Endothelial cell of umbilical vein (primary cell): ENCODE measurements at regions not wholly inside any gene's neighbourhood (a gene's known extent, or its start where the extent isn't known, plus 50 kb on each side); places are given as distances from the start of the nearest gene placed in this dataset.
A peak's percentile ranks its signal among the peaks of the same experiment; 100 is the strongest.

Experiments
- BruUV-seq: library from RNA; stranded (reverse); fragments of 400-500 nt; replicated peaks from 2 replicates; lab custom pipeline; 2021; lab: Mats Ljungman, UMichigan
- CTCF ChIA-PET: fragments of 300-600, 350-600 bp; sonication (Branson Sonifier 250); formaldehyde crosslinking; loops from one replicate; lab custom pipeline; 2021; ENCODE audit warnings: antibody characterized with exemption, inconsistent platforms; lab: Charles Lee
- POLR2A ChIA-PET: fragments of 300-600, 350-600 bp; sonication (Branson Sonifier 250); formaldehyde crosslinking; loops from one replicate; lab custom pipeline; 2021; ENCODE audit warnings: antibody characterized with exemption, inconsistent platforms; lab: Charles Lee
- DNase-seq: peaks from one replicate; pipeline ENCODE4 v3.0.0-alpha.2; 2011; ENCODE audit warnings: low read depth, low spot score
- FAIRE-seq: peaks from 2 replicates; lab custom pipeline; 2011; peaks lifted over from hg19 to GRCh38; lab: Jason Lieb, UNC
- H2AFZ ChIP-seq: 2 replicates; pipeline ENCODE4 v1.6.0; 2012; ENCODE audit warnings: low read depth, low read length, control low read depth, inconsistent platforms
- H3K27ac ChIP-seq: 2 replicates; pipeline ENCODE4 v1.5.1; 2011; ENCODE audit warnings: low read depth, mild to moderate bottlenecking, control low read depth, low read length, moderate library complexity; ENCODE audit not compliant: insufficient read depth
- H3K27me3 ChIP-seq, 2 experiments: 2 replicates each; pipeline versions ENCODE4 v1.6.0 to v1.6.1; 2011; ENCODE audit warnings: low read length in 2 of 2, mixed read lengths in 1 of 2; ENCODE audit not compliant: control insufficient read depth in 2 of 2, insufficient read depth in 2 of 2
- H3K36me3 ChIP-seq, 2 experiments: 2 replicates in 1 of 2; 3 replicates in 1 of 2; pipeline ENCODE4 v1.5.1; 2011; ENCODE audit warnings: low read length in 2 of 2, mild to moderate bottlenecking in 1 of 2, moderate library complexity in 1 of 2; ENCODE audit not compliant: control insufficient read depth in 2 of 2, insufficient read depth in 2 of 2; ENCODE audit errors: extremely low read depth in 1 of 2
- H3K4me1 ChIP-seq: 3 replicates; pipeline ENCODE4 v1.5.1; 2011; ENCODE audit warnings: mild to moderate bottlenecking, low read length; ENCODE audit not compliant: control insufficient read depth, insufficient read depth; ENCODE audit errors: extremely low read depth
- H3K4me2 ChIP-seq: 2 replicates; pipeline ENCODE4 v1.6.1; 2011; ENCODE audit warnings: low read length, control low read depth, mixed read lengths; ENCODE audit not compliant: insufficient read depth
- H3K4me3 ChIP-seq, 3 experiments: fragments of 200-600 bp in 1 of 3; sonication (generic), shearing (Covaris generic) in 1 of 3; replicated peaks in 1 of 3; 2 replicates each; pipeline ENCODE4 v1.5.1; 2011 to 2016; ENCODE audit warnings: control low read depth in 3 of 3, low read length in 3 of 3, mild to moderate bottlenecking in 2 of 3, inconsistent platforms in 1 of 3, low read depth in 1 of 3, moderate library complexity in 1 of 3; ENCODE audit not compliant: insufficient read depth in 1 of 3
- H3K79me2 ChIP-seq: 2 replicates; pipeline ENCODE4 v1.6.0; 2012; ENCODE audit warnings: low read length, inconsistent platforms; ENCODE audit not compliant: control insufficient read depth, insufficient read depth
- H3K9ac ChIP-seq: replicated peaks from 2 replicates; pipeline ENCODE3; 2011; ENCODE audit warnings: low read length, control low read depth; ENCODE audit not compliant: insufficient read depth; ENCODE audit errors: extremely low read depth
- H3K9me1 ChIP-seq: replicated peaks from 3 replicates; pipeline ENCODE4 v1.6.0; 2011; ENCODE audit warnings: mild to moderate bottlenecking, low read length; ENCODE audit not compliant: control insufficient read depth, insufficient read depth; ENCODE audit errors: extremely low read depth
- H3K9me3 ChIP-seq: replicated peaks from 2 replicates; pipeline ENCODE4 v1.5.1; 2012; ENCODE audit warnings: low read length, inconsistent platforms; ENCODE audit not compliant: control insufficient read depth, insufficient read depth
- H4K20me1 ChIP-seq: replicated peaks from 2 replicates; pipeline ENCODE3; 2011; ENCODE audit warnings: mild to moderate bottlenecking, low read length; ENCODE audit not compliant: control insufficient read depth, insufficient read depth; ENCODE audit errors: extremely low read depth
- EZH2 ChIP-seq: IDR thresholded peaks from 2 replicates; pipeline ENCODE4 v1.6.1; 2012; ENCODE audit warnings: borderline replicate concordance, low read depth, mild to moderate bottlenecking, moderate library complexity, low read length, inconsistent platforms; ENCODE audit not compliant: severe bottlenecking
- FOS ChIP-seq: IDR thresholded peaks from 2 replicates; pipeline ENCODE4 v1.6.1; 2011; ENCODE audit warnings: mild to moderate bottlenecking, low read length, moderate library complexity, borderline replicate concordance; ENCODE audit not compliant: insufficient read depth
- GATA2 ChIP-seq: IDR thresholded peaks from 2 replicates; pipeline ENCODE4 v1.7.0; 2011; ENCODE audit warnings: low read depth, mild to moderate bottlenecking, moderate library complexity, mixed read lengths, low read length; ENCODE audit not compliant: insufficient read length, insufficient read depth
- JUN ChIP-seq: IDR thresholded peaks from 2 replicates; pipeline ENCODE4 v1.6.1; 2011; ENCODE audit warnings: borderline replicate concordance, low read depth; ENCODE audit not compliant: insufficient read length, insufficient read depth
- MAX ChIP-seq: IDR thresholded peaks from 2 replicates; pipeline ENCODE4 v1.6.1; 2011; ENCODE audit not compliant: insufficient read depth, insufficient read length
- MYC ChIP-seq: IDR thresholded peaks from one replicate; pipeline ENCODE4 v1.6.1; 2011; ENCODE audit warnings: mild to moderate bottlenecking, low read depth, low read length
- POLR2A ChIP-seq: IDR thresholded peaks from 2 replicates; pipeline ENCODE4 v1.6.1; 2012; ENCODE audit warnings: low read depth, mild to moderate bottlenecking, control low read depth, low read length
- POLR2AphosphoS5 ChIP-seq: IDR thresholded peaks from 2 replicates; pipeline ENCODE4 v1.6.1; 2012; ENCODE audit warnings: low read depth, mild to moderate bottlenecking, control low read depth, low read length, moderate library complexity; ENCODE audit not compliant: insufficient read depth
- dilution Hi-C: fragments of 300-500 bp; cut with MboI; formaldehyde crosslinking; loops from one replicate; pipeline ENCODE4 v1.15.0; 2019; ENCODE audit warnings: low sequenced_read_pairs; ENCODE audit not compliant: extremely low pct_ligation_motif_present
- intact Hi-C: fragments of 100-400 bp; cut with micrococcal nuclease; formaldehyde crosslinking; loops from one replicate; pipeline ENCODE4 v1.10.0; 2022
- TF ChIP-seq, protein P1 (sequence below), 2 donors: IDR thresholded peaks; 1 replicate in 1 of 2; 2 replicates in 1 of 2; pipeline ENCODE4 v1.5.1; 2011; ENCODE audit warnings: low read length in 2 of 2, mild to moderate bottlenecking in 2 of 2, moderate library complexity in 2 of 2, control low read depth in 1 of 2, inconsistent platforms in 1 of 2, low read depth in 1 of 2; ENCODE audit not compliant: insufficient read depth in 1 of 2; ENCODE audit errors: extremely low read depth in 1 of 2

DNA sequence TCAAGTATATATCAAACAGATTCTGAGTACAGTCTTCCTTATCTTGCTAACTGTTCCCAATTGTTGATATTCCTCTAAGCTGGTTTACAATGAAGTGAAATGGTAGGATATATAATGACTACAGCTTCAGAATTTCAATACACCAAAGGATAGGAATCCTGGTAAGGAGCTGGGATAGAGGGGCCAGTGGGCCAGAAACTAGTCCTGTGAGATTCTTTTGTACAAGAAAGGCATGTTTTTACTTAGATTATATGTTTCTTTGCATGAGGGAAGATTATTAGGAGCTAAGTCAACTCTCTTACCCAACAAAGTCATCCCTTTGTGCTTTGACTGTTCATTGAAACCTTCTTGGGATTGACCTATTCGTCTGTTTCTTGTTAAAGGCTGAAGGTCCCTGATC lies 435.7 kb downstream of the PLK2 start:
- intact Hi-C loops (no loop called here), dilution Hi-C loops (no loop called here)
- no peak for TF ChIP-seq FOS
- TF ChIP-seq JUN, result no peak
- TF ChIP-seq MYC, result no peak
- H3K79me2 ChIP-seq, result no peaks in the 10 kb centered on the region
- H3K4me3 ChIP-seq, result no peak overlapping the region
- no peaks in the 10 kb centered on the region for H3K9me1 ChIP-seq
- POLR2A ChIA-PET, result no interaction called here
- no peak overlapping the region for H3K4me2 ChIP-seq
- BruUV-seq, result no TSS peak
- no peak overlapping the region for H3K9ac ChIP-seq
- no peak overlapping the region for H2AFZ ChIP-seq
- FAIRE-seq (no peak), DNase-seq (peak; percentile 0)
- peaks cover 12% of the 10 kb centered on the region for H3K4me1 ChIP-seq
- H3K36me3 ChIP-seq, result no peaks in the 10 kb centered on the region
- no peaks in the 10 kb centered on the region for H4K20me1 ChIP-seq
- no peaks in the 10 kb centered on the region for H3K27me3 ChIP-seq
- no peaks in the 10 kb centered on the region for H3K9me3 ChIP-seq
- no peak overlapping the region for H3K27ac ChIP-seq
- CTCF ChIA-PET, result interaction anchor here (0.8 to 2.6 kb wide), 6 partner anchors 11 to 525 kb away, joined by 3 to 6 read pairs (median 4); no protein-coding TSS in a partner anchor

GRCh38 chr5:58022055-58022454 lies 437.8 kb downstream of the PLK2 start:
- FAIRE-seq (no peak), DNase-seq (peak; percentile 1)
- no TSS peak for BruUV-seq
- Histone ChIP-seq H3K9ac (no peak overlapping the region), H3K79me2 (no peaks in the 10 kb centered on the region), H3K36me3 (no peaks in the 10 kb centered on the region), H3K9me1 (no peaks in the 10 kb centered on the region), H3K4me2 (no peak overlapping the region), H3K27me3 (no peaks in the 10 kb centered on the region), H3K9me3 (no peaks in the 10 kb centered on the region), H2AFZ (no peak overlapping the region), H4K20me1 (no peaks in the 10 kb centered on the region), H3K4me1 (peaks cover 18% of the 10 kb centered on the region), H3K27ac (no peak overlapping the region), H3K4me3 (no peak overlapping the region)
- ChIA-PET POLR2A (no interaction called here), CTCF (interaction anchor here (2.6 kb wide), 1 partner anchor 9 kb away, joined by 6 read pairs; no protein-coding TSS in a partner anchor)
- TF ChIP-seq FOS, result no peak
- TF ChIP-seq EZH2, result no peak
- TF ChIP-seq GATA2, result no peak
- TF ChIP-seq MAX, result no peak
- no peak for TF ChIP-seq POLR2A
- TF ChIP-seq POLR2AphosphoS5, result no peak
- TF ChIP-seq MYC, result no peak
- TF ChIP-seq, protein P1, sequence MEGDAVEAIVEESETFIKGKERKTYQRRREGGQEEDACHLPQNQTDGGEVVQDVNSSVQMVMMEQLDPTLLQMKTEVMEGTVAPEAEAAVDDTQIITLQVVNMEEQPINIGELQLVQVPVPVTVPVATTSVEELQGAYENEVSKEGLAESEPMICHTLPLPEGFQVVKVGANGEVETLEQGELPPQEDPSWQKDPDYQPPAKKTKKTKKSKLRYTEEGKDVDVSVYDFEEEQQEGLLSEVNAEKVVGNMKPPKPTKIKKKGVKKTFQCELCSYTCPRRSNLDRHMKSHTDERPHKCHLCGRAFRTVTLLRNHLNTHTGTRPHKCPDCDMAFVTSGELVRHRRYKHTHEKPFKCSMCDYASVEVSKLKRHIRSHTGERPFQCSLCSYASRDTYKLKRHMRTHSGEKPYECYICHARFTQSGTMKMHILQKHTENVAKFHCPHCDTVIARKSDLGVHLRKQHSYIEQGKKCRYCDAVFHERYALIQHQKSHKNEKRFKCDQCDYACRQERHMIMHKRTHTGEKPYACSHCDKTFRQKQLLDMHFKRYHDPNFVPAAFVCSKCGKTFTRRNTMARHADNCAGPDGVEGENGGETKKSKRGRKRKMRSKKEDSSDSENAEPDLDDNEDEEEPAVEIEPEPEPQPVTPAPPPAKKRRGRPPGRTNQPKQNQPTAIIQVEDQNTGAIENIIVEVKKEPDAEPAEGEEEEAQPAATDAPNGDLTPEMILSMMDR (IDR thresholded peaks at IDR 0.05; ENCODE audit: extremely low read depth in 1 of 2, insufficient read depth in 1 of 2, low read depth in 1 of 2, low read length in 2 of 2), result no peak
- TF ChIP-seq JUN, result no peak
- dilution Hi-C loops, result no loop called here
- intact Hi-C loops, result no loop called here
